ENCODE measurements at regions not wholly inside any gene's neighbourhood (a gene's known extent, or its start where the extent isn't known, plus 50 kb on each side); places are given as distances from the start of the nearest gene placed in this dataset.

DNA sequence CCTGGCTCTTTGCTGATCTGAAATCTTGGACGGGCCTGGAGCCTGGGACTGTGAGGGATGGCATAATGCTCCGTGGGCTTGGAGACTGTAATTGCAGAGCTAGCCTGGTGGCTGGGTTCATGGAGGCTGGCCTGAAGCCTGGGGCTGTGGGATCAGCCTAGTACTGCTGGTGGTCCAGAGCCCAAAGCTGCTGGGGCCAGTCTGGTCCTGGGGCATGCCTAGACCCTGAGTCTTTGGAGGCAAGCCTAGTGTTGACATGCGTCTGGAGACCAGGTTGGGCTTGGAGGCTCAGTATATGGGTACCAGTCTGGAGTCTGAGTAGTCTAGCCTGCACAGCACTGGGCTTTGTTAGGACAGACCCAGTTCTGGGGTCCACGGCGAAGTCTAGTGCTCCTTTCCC, 172.0 kb upstream of the ZC4H2 start:
- no peaks in the 10 kb centered on the region for H3K27me3 ChIP-seq
- H3K79me2 ChIP-seq = no peaks in the 10 kb centered on the region
- TF ChIP-seq EZH2 (IDR thresholded peaks at IDR 0.05; ENCODE audit: borderline replicate concordance) = no peak
- TF ChIP-seq, protein P1, sequence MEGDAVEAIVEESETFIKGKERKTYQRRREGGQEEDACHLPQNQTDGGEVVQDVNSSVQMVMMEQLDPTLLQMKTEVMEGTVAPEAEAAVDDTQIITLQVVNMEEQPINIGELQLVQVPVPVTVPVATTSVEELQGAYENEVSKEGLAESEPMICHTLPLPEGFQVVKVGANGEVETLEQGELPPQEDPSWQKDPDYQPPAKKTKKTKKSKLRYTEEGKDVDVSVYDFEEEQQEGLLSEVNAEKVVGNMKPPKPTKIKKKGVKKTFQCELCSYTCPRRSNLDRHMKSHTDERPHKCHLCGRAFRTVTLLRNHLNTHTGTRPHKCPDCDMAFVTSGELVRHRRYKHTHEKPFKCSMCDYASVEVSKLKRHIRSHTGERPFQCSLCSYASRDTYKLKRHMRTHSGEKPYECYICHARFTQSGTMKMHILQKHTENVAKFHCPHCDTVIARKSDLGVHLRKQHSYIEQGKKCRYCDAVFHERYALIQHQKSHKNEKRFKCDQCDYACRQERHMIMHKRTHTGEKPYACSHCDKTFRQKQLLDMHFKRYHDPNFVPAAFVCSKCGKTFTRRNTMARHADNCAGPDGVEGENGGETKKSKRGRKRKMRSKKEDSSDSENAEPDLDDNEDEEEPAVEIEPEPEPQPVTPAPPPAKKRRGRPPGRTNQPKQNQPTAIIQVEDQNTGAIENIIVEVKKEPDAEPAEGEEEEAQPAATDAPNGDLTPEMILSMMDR (IDR thresholded peaks at IDR 0.05; ENCODE audit: poor library complexity) = no peak
- TF ChIP-seq EZH2phosphoT487 (IDR thresholded peaks at IDR 0.05; ENCODE audit: low read depth, severe bottlenecking, unreplicated experiment) = no peak
- no peaks in the 10 kb centered on the region for H3K4me1 ChIP-seq (ENCODE audit: insufficient read depth)
- H3K4me3 ChIP-seq = no peak overlapping the region
- H4K20me1 ChIP-seq (ENCODE audit: insufficient read depth, poor library complexity, severe bottlenecking) = no peaks in the 10 kb centered on the region
- peaks cover 2% of the 10 kb centered on the region for H3K9me3 ChIP-seq (ENCODE audit: low read depth)
- H3K9me2 ChIP-seq (replicated peaks; ENCODE audit: insufficient read depth) = no peaks in the 10 kb centered on the region
- DNase-seq (ENCODE audit: low spot score) = no peak
- H2AFZ ChIP-seq = no peak overlapping the region
- WGBS (ENCODE audit: low lambda C conversion rate, missing lambda C conversion rate) = 87% methylated on average over 5 of the region's 5 CpGs
- H3K27ac ChIP-seq = no peak overlapping the region
- no peak overlapping the region for H3K4me2 ChIP-seq
- H3K36me3 ChIP-seq (replicated peaks; ENCODE audit: insufficient read depth, low read depth) = no peaks in the 10 kb centered on the region

DNA sequence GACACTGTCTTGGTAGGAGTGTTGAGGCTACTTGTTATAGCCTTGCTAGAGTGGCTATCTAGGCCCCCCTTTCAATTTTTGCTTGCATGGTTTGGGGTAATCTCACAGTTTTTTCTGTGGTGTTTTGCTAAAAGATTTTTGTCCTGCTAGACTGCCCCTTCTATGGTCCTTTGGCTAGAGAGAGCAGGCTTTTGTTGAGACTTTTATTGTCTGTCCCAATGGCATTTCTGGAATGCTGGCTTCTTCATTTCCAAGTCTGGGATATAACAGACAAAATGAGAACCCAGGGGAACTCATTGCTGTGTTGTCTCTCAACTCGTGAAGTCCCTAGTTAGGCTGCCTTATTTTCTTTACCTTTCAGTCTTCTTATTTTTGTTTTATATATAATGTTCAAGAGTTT, 160.2 kb upstream of the ZC4H2 start:
- H3K79me2 ChIP-seq = no peaks in the 10 kb centered on the region
- no peaks in the 10 kb centered on the region for H4K20me1 ChIP-seq (ENCODE audit: insufficient read depth, poor library complexity, severe bottlenecking)
- H3K9me3 ChIP-seq (ENCODE audit: low read depth) = no peaks in the 10 kb centered on the region
- H3K36me3 ChIP-seq (replicated peaks; ENCODE audit: insufficient read depth, low read depth) = no peaks in the 10 kb centered on the region
- H3K9me2 ChIP-seq (replicated peaks; ENCODE audit: insufficient read depth) = no peaks in the 10 kb centered on the region
- H3K27ac ChIP-seq = no peak overlapping the region
- no peaks in the 10 kb centered on the region for H3K27me3 ChIP-seq
- 71% methylated on average over 1 of the region's 1 CpG for WGBS (ENCODE audit: low lambda C conversion rate, missing lambda C conversion rate)
- no peak overlapping the region for H3K4me3 ChIP-seq
- H2AFZ ChIP-seq = no peak overlapping the region
- no peaks in the 10 kb centered on the region for H3K4me1 ChIP-seq (ENCODE audit: insufficient read depth)
- TF ChIP-seq, protein P1 (IDR thresholded peaks at IDR 0.05; ENCODE audit: poor library complexity) = no peak
- TF ChIP-seq EZH2 (IDR thresholded peaks at IDR 0.05; ENCODE audit: borderline replicate concordance) = no peak
- TF ChIP-seq EZH2phosphoT487 (IDR thresholded peaks at IDR 0.05; ENCODE audit: low read depth, severe bottlenecking, unreplicated experiment) = no peak
- no peak overlapping the region for H3K4me2 ChIP-seq
- no peak for DNase-seq (ENCODE audit: low spot score)

DNA sequence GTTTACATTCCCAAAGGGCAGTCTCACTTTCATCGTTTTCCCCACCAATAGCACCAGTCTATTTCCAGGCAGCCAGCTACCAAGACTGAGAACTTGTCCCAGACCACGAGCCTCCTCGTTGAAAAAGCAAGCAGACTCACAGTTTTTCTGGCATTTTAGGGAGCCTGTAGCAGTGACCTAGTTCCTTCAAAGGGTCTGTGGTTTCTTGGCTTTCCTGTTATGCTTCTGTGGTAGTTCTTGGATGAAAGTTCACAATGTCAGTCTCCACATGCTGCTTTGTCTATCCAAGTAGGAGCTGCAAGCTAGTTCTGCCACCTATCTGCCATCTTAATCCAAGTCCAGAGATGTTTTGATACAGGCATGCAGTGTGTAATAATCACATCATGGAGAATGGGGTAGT, 151.6 kb upstream of the ZC4H2 start:
- no peak for TF ChIP-seq EZH2 (IDR thresholded peaks at IDR 0.05; ENCODE audit: borderline replicate concordance)
- TF ChIP-seq, protein P1 (IDR thresholded peaks at IDR 0.05; ENCODE audit: poor library complexity) = no peak
- TF ChIP-seq EZH2phosphoT487 (IDR thresholded peaks at IDR 0.05; ENCODE audit: low read depth, severe bottlenecking, unreplicated experiment) = no peak
- WGBS (ENCODE audit: low lambda C conversion rate, missing lambda C conversion rate) = 66% methylated on average over 3 of the region's 3 CpGs
- Histone ChIP-seq H2AFZ (no peak overlapping the region), H3K9me3 (ENCODE audit: low read depth) (peaks cover 6% of the 10 kb centered on the region), H3K4me2 (no peak overlapping the region), H3K9me2 (replicated peaks; ENCODE audit: insufficient read depth) (no peaks in the 10 kb centered on the region), H3K79me2 (no peaks in the 10 kb centered on the region), H3K4me1 (ENCODE audit: insufficient read depth) (no peaks in the 10 kb centered on the region), H4K20me1 (ENCODE audit: insufficient read depth, poor library complexity, severe bottlenecking) (no peaks in the 10 kb centered on the region), H3K36me3 (replicated peaks; ENCODE audit: insufficient read depth, low read depth) (no peaks in the 10 kb centered on the region), H3K4me3 (no peak overlapping the region), H3K27me3 (no peaks in the 10 kb centered on the region), H3K27ac (no peak overlapping the region)
- DNase-seq (ENCODE audit: low spot score) = no peak

DNA sequence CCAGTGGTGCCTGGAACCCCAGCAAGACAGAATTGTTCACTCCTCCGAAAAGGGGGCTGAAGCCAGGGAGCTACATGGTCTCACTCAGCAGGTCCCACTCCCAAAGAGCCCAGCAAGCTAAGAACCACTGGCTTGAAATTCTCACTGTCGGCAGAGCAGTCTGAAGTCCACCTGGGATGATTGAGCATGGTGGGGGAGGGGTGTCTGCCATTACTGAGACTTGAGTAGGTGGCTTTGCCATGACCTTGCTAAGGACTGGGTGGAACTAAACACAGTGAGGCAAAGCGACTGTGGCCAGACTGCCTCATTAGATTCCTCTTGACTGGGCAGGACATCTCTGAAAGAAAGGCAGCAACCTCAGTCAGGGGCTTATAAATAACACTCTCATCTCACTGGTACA, 122.6 kb upstream of the ZC4H2 start:
- no peak overlapping the region for H3K4me3 ChIP-seq
- H3K27me3 ChIP-seq = no peaks in the 10 kb centered on the region
- peaks cover 4% of the 10 kb centered on the region for H3K9me3 ChIP-seq (ENCODE audit: low read depth)
- TF ChIP-seq EZH2 (IDR thresholded peaks at IDR 0.05; ENCODE audit: borderline replicate concordance) (no peak), EZH2phosphoT487 (IDR thresholded peaks at IDR 0.05; ENCODE audit: low read depth, severe bottlenecking, unreplicated experiment) (no peak)
- no peaks in the 10 kb centered on the region for H3K4me1 ChIP-seq (ENCODE audit: insufficient read depth)
- H3K27ac ChIP-seq = no peak overlapping the region
- no peak overlapping the region for H3K4me2 ChIP-seq
- no peaks in the 10 kb centered on the region for H4K20me1 ChIP-seq (ENCODE audit: insufficient read depth, poor library complexity, severe bottlenecking)
- H3K79me2 ChIP-seq = no peaks in the 10 kb centered on the region
- no peaks in the 10 kb centered on the region for H3K9me2 ChIP-seq (replicated peaks; ENCODE audit: insufficient read depth)
- DNase-seq (ENCODE audit: low spot score) = no peak
- WGBS (ENCODE audit: low lambda C conversion rate, missing lambda C conversion rate) = 78% methylated on average over 3 of the region's 3 CpGs
- no peaks in the 10 kb centered on the region for H3K36me3 ChIP-seq (replicated peaks; ENCODE audit: insufficient read depth, low read depth)
- H2AFZ ChIP-seq = no peak overlapping the region

Measured in hepatocyte (in vitro differentiated cells).